ENCODE measurements at regions not wholly inside any gene's neighbourhood (a gene's known extent, or its start where the extent isn't known, plus 50 kb on each side); places are given as distances from the start of the nearest gene placed in this dataset.

GRCh38 chr5:12013351-12013750, 109.1 kb upstream of the CTNND2 start:
- no peak for TF ChIP-seq ZSCAN16 (tag by site-specific recombination; IDR thresholded peaks at IDR 0.05)
- TF ChIP-seq ZNF214 (tag by site-specific recombination; IDR thresholded peaks at IDR 0.05; ENCODE audit: borderline replicate concordance): no peak
- TF ChIP-seq ZNF311 (tag by site-specific recombination; IDR thresholded peaks at IDR 0.05; ENCODE audit: borderline replicate concordance): no peak
- TF ChIP-seq ZNF48 (tag by site-specific recombination; IDR thresholded peaks at IDR 0.05): no peak
- no peak for TF ChIP-seq ZBTB48 (tag by site-specific recombination; IDR thresholded peaks at IDR 0.05)
- TF ChIP-seq ZNF548 (tag by site-specific recombination; IDR thresholded peaks at IDR 0.05): no peak
- no peak for TF ChIP-seq PATZ1 (tag by site-specific recombination; IDR thresholded peaks at IDR 0.05)
- no peak for TF ChIP-seq ZNF549 (tag by site-specific recombination; IDR thresholded peaks at IDR 0.05)
- TF ChIP-seq ZNF37A (tag by site-specific recombination; IDR thresholded peaks at IDR 0.05): no peak
- no peak for TF ChIP-seq ZNF114 (tag by site-specific recombination; IDR thresholded peaks at IDR 0.05)
- TF ChIP-seq ZNF138 (tag by site-specific recombination; IDR thresholded peaks at IDR 0.05; ENCODE audit: borderline replicate concordance): no peak
- TF ChIP-seq, protein P1, sequence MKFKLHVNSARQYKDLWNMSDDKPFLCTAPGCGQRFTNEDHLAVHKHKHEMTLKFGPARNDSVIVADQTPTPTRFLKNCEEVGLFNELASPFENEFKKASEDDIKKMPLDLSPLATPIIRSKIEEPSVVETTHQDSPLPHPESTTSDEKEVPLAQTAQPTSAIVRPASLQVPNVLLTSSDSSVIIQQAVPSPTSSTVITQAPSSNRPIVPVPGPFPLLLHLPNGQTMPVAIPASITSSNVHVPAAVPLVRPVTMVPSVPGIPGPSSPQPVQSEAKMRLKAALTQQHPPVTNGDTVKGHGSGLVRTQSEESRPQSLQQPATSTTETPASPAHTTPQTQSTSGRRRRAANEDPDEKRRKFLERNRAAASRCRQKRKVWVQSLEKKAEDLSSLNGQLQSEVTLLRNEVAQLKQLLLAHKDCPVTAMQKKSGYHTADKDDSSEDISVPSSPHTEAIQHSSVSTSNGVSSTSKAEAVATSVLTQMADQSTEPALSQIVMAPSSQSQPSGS (tag by site-specific recombination; IDR thresholded peaks at IDR 0.05; ENCODE audit: low read depth): no peak
- no peak for TF ChIP-seq ZNF585B (tag by site-specific recombination; IDR thresholded peaks at IDR 0.05)
- no peak for TF ChIP-seq ZBTB21 (tag by site-specific recombination; IDR thresholded peaks at IDR 0.05)
- TF ChIP-seq ZNF26 (tag by site-specific recombination; IDR thresholded peaks at IDR 0.05): no peak
- TF ChIP-seq ZNF777 (tag by site-specific recombination; IDR thresholded peaks at IDR 0.05; ENCODE audit: borderline replicate concordance): no peak
- no peaks in the 10 kb centered on the region for H3K36me3 ChIP-seq (ENCODE audit: control insufficient read depth in 2 of 2, insufficient read depth in 1 of 2, low read length in 2 of 2)
- no peaks in the 10 kb centered on the region for H3K9me3 ChIP-seq (ENCODE audit: control insufficient read depth, insufficient read depth, low read depth, low read length)
- no peak overlapping the region for H3K4me3 ChIP-seq (ENCODE audit: low read depth, low read length)
- no peak overlapping the region for H3K27ac ChIP-seq (ENCODE audit: extremely low read depth, low read depth, low read length)
- ChIA-PET CTCF (interaction anchor here (2.4 kb wide), 1 partner anchor 10 kb away, joined by 11 read pairs; no protein-coding TSS in a partner anchor), POLR2A (no interaction called here)
- H3K4me1 ChIP-seq (ENCODE audit: control insufficient read depth, insufficient read depth, low read length): no peaks in the 10 kb centered on the region

DNA sequence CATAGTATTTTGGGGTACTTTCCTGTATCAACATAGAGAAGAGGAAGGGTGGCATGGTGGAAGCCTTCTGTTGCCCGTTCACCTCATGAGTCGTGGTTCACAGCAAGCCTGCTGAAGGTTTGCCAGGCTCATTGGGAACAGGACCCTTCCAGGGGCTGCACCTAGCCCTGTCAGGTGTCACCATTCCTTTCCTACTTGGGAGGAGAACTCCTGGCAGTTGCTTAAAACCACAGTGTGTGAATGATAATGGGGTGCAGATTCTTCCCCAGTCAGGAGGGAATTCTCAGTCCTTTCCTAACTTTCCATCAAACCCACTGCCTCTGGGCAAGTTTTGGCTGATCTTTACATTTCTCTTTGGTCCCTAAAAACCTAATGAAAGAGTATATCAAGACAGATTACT, 99.4 kb upstream of the CTNND2 start:
- Histone ChIP-seq H3K4me1 (ENCODE audit: control insufficient read depth, insufficient read depth, low read length) (no peaks in the 10 kb centered on the region), H3K27ac (ENCODE audit: extremely low read depth, low read depth, low read length) (no peak overlapping the region), H3K4me3 (ENCODE audit: low read depth, low read length) (no peak overlapping the region), H3K9me3 (ENCODE audit: control insufficient read depth, insufficient read depth, low read depth, low read length) (no peaks in the 10 kb centered on the region), H3K36me3 (ENCODE audit: control insufficient read depth in 2 of 2, insufficient read depth in 1 of 2, low read length in 2 of 2) (no peaks in the 10 kb centered on the region)
- TF ChIP-seq ZNF626 (tag by site-specific recombination; IDR thresholded peaks at IDR 0.05): no peak
- no peak for TF ChIP-seq ZNF223 (tag by site-specific recombination; IDR thresholded peaks at IDR 0.05)
- TF ChIP-seq GLI4 (tag by site-specific recombination; IDR thresholded peaks at IDR 0.05): no peak
- no peak for TF ChIP-seq ZNF549 (tag by site-specific recombination; IDR thresholded peaks at IDR 0.05)
- no peak for TF ChIP-seq ZBTB17 (tag by site-specific recombination; IDR thresholded peaks at IDR 0.05)
- TF ChIP-seq ZNF423 (tag by site-specific recombination; IDR thresholded peaks at IDR 0.05): no peak
- TF ChIP-seq HOXC10 (CRISPR knock-in tag; IDR thresholded peaks at IDR 0.05): no peak
- no peak for TF ChIP-seq KLF16 (tag by site-specific recombination; IDR thresholded peaks at IDR 0.05)
- no peak for TF ChIP-seq HOXD13 (CRISPR knock-in tag; IDR thresholded peaks at IDR 0.05; ENCODE audit: borderline replicate concordance)
- no peak for TF ChIP-seq ZBTB8A (tag by site-specific recombination; IDR thresholded peaks at IDR 0.05)
- TF ChIP-seq ZNF701 (tag by site-specific recombination; IDR thresholded peaks at IDR 0.05): no peak
- TF ChIP-seq, protein P2, sequence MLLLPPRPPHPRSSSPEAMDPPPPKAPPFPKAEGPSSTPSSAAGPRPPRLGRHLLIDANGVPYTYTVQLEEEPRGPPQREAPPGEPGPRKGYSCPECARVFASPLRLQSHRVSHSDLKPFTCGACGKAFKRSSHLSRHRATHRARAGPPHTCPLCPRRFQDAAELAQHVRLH (tag by site-specific recombination; IDR thresholded peaks at IDR 0.05): no peak
- no peak for TF ChIP-seq ZNF529 (tag by site-specific recombination; IDR thresholded peaks at IDR 0.05; ENCODE audit: insufficient replicate concordance)
- ChIA-PET CTCF (no interaction called here), POLR2A (no interaction called here)
